ENCODE measurements at regions not wholly inside any gene's neighbourhood (a gene's known extent, or its start where the extent isn't known, plus 50 kb on each side); places are given as distances from the start of the nearest gene placed in this dataset.

- H3K4me3 ChIP-seq = no peak overlapping the region
Measured at GRCh38 chr14:105938055-105938863, 411.9 kb downstream of the TMEM121 start.

GRCh38 chr14:105938959-105939358 is 412.6 kb downstream of the TMEM121 start:
- Histone ChIP-seq H3K36me3 (no peaks in the 10 kb centered on the region), H3K4me1 (no peaks in the 10 kb centered on the region), H3K9me3 (peaks cover 8 to 9% of the 10 kb centered on the region in 2 donors), H3K4me3 (no peak overlapping the region), H3K27ac (no peak overlapping the region), H3K27me3 (no peaks in the 10 kb centered on the region)
- intact Hi-C loops (cut with DNase I; ENCODE audit: low total_unique reads) = no loop called here
- no peak for DNase-seq
- WGBS, 2 donors (ENCODE audit: low coverage in 1 of 2) = 0 to 36% methylated on average over 1 of the region's 1 CpG
- in situ Hi-C loops (cut with MboI; ENCODE audit: low pct_ligation_motif_present in 1 of 4, low pct_unique_long_range_greater_than_20kb in 1 of 4, low sequenced_read_pairs in 3 of 4) = no loop called here
- TF ChIP-seq POLR2AphosphoS5 (IDR thresholded peaks at IDR 0.05) (no peak), EP300 (IDR thresholded peaks at IDR 0.05; ENCODE audit: low read depth) (no peak), CTCF (IDR thresholded peaks at IDR 0.05) (no peak)

More at GRCh38 chr14:105938055-105938863, 411.9 kb downstream of the TMEM121 start:
- H3K27me3 ChIP-seq = no peaks in the 10 kb centered on the region
- H3K4me1 ChIP-seq = no peaks in the 10 kb centered on the region
- intact Hi-C loops (cut with DNase I; ENCODE audit: low total_unique reads) = no loop called here
- H3K9me3 ChIP-seq = peaks cover 8 to 9% of the 10 kb centered on the region in 2 donors
- no peak for TF ChIP-seq CTCF (IDR thresholded peaks at IDR 0.05)
- TF ChIP-seq POLR2A (IDR thresholded peaks at IDR 0.05) = no peak
- no peak for TF ChIP-seq EP300 (IDR thresholded peaks at IDR 0.05; ENCODE audit: low read depth)
- 85 to 94% methylated on average over 4 to 13 of the region's 17 CpGs for WGBS, 2 donors (ENCODE audit: low coverage in 1 of 2)
- in situ Hi-C loops (cut with MboI; ENCODE audit: low pct_ligation_motif_present in 1 of 4, low pct_unique_long_range_greater_than_20kb in 1 of 4, low sequenced_read_pairs in 3 of 4) = no loop called here
- DNase-seq = no peak
- H3K36me3 ChIP-seq = no peaks in the 10 kb centered on the region
- no peak overlapping the region for H3K27ac ChIP-seq

GRCh38 chr14:105939810-105940508 is 413.6 kb downstream of the TMEM121 start:
- Histone ChIP-seq H3K27me3 (no peaks in the 10 kb centered on the region), H3K27ac (no peak overlapping the region), H3K4me1 (peaks cover 0 to 9% (median 3%) of the 10 kb centered on the region in 4 donors), H3K36me3 (no peaks in the 10 kb centered on the region), H3K4me3 (no peak overlapping the region), H3K9me3 (peaks cover 8 to 9% of the 10 kb centered on the region in 2 donors)
- in situ Hi-C loops (cut with MboI; ENCODE audit: low pct_ligation_motif_present in 1 of 4, low pct_unique_long_range_greater_than_20kb in 1 of 4, low sequenced_read_pairs in 3 of 4) (no loop called here), intact Hi-C loops (cut with DNase I; ENCODE audit: low total_unique reads) (no loop called here)
- TF ChIP-seq POLR2A (IDR thresholded peaks at IDR 0.05) (no peak), CTCF (IDR thresholded peaks at IDR 0.05) (no peak), POLR2AphosphoS5 (IDR thresholded peaks at IDR 0.05) (no peak), EP300 (IDR thresholded peaks at IDR 0.05; ENCODE audit: low read depth) (no peak)
- no peak for DNase-seq
- 83% methylated on average over 12 of the region's 12 CpGs; no CpG with 5 or more reads in 1 of the 2 donors for WGBS, 2 donors (ENCODE audit: low coverage in 1 of 2)

GRCh38 chr14:105940534-105941225 is 414.3 kb downstream of the TMEM121 start:
- DNase-seq = no peak
- H3K9me3 ChIP-seq = peaks cover 8 to 9% of the 10 kb centered on the region in 2 donors
- intact Hi-C loops (cut with DNase I; ENCODE audit: low total_unique reads) = no loop called here
- no peaks in the 10 kb centered on the region for H3K27me3 ChIP-seq
- no peaks in the 10 kb centered on the region for H3K36me3 ChIP-seq
- 20 to 80% methylated on average over 1 to 9 of the region's 9 CpGs for WGBS, 2 donors (ENCODE audit: low coverage in 1 of 2)
- H3K27ac ChIP-seq = no peak overlapping the region
- in situ Hi-C loops (cut with MboI; ENCODE audit: low pct_ligation_motif_present in 1 of 4, low pct_unique_long_range_greater_than_20kb in 1 of 4, low sequenced_read_pairs in 3 of 4) = no loop called here
- peaks cover 0 to 13% (median 4%) of the 10 kb centered on the region in 4 donors for H3K4me1 ChIP-seq
- TF ChIP-seq POLR2A (IDR thresholded peaks at IDR 0.05) (no peak), CTCF (IDR thresholded peaks at IDR 0.05) (no peak), POLR2AphosphoS5 (IDR thresholded peaks at IDR 0.05) (no peak), EP300 (IDR thresholded peaks at IDR 0.05; ENCODE audit: low read depth) (no peak)
- no peak overlapping the region for H3K4me3 ChIP-seq
